Fibroblast of lung (primary cell): ENCODE measurements at regions not wholly inside any gene's neighbourhood (a gene's known extent, or its start where the extent isn't known, plus 50 kb on each side); places are given as distances from the start of the nearest gene placed in this dataset.
"Not testable (repeated sequence)": the region's sequence is repeated elsewhere in the genome, so short reads cannot be mapped to it uniquely, and the experiment has no call there.

ENCODE experiments used
- DNase-seq, 2 donors: peaks; one replicate each; pipeline versions ENCODE4 v3.0.0 to v3.0.0-alpha.2; 2010; ENCODE audit warnings: low read depth in 2 of 2
- H2AFZ ChIP-seq: 2 replicates; pipeline ENCODE4 v1.5.1; 2012; ENCODE audit warnings: low read length, control low read depth, inconsistent platforms
- H3K27ac ChIP-seq: 2 replicates; pipeline ENCODE4 v1.5.1; 2011; ENCODE audit warnings: low read length, control low read depth; ENCODE audit not compliant: insufficient read depth
- H3K27me3 ChIP-seq: 2 replicates; pipeline ENCODE4 v1.5.1; 2011; ENCODE audit warnings: mild to moderate bottlenecking, low read length; ENCODE audit not compliant: control insufficient read depth, insufficient read depth
- H3K36me3 ChIP-seq: 2 replicates; pipeline ENCODE4 v1.5.1; 2011; ENCODE audit warnings: low read length; ENCODE audit not compliant: control insufficient read depth, insufficient read depth
- H3K4me1 ChIP-seq: 2 replicates; pipeline ENCODE4 v1.5.1; 2011; ENCODE audit warnings: low read length; ENCODE audit not compliant: control insufficient read depth, insufficient read depth; ENCODE audit errors: extremely low read depth
- H3K4me2 ChIP-seq: 2 replicates; pipeline ENCODE4 v1.5.1; 2011; ENCODE audit warnings: low read length, control low read depth; ENCODE audit not compliant: insufficient read depth; ENCODE audit errors: extremely low read depth
- H3K4me3 ChIP-seq, 4 experiments: fragments of 200-600 bp in 1 of 4; sonication (generic) in 1 of 4; replicated peaks in 1 of 4; 2 replicates each; pipeline ENCODE4 v1.5.1; 2011 to 2016; ENCODE audit warnings: low read length in 4 of 4, low read depth in 3 of 4, mild to moderate bottlenecking in 3 of 4, control low read depth in 2 of 4, inconsistent platforms in 1 of 4, mixed read lengths in 1 of 4; ENCODE audit not compliant: insufficient read depth in 1 of 4; ENCODE audit errors: control extremely low read depth in 1 of 4
- H3K79me2 ChIP-seq: 2 replicates; pipeline ENCODE4 v1.5.1; 2012; ENCODE audit warnings: mild to moderate bottlenecking, low read length, inconsistent platforms; ENCODE audit not compliant: control insufficient read depth, insufficient read depth
- H3K9ac ChIP-seq: 2 replicates; pipeline ENCODE4 v1.5.1; 2011; ENCODE audit warnings: mild to moderate bottlenecking, low read length, control low read depth; ENCODE audit not compliant: insufficient read depth
- H3K9me3 ChIP-seq: 2 replicates; pipeline ENCODE4 v1.5.1; 2012; ENCODE audit warnings: low read depth, low read length; ENCODE audit not compliant: control insufficient read depth, insufficient read depth
- H4K20me1 ChIP-seq: 2 replicates; pipeline ENCODE4 v1.5.1; 2011; ENCODE audit warnings: low read length; ENCODE audit not compliant: control insufficient read depth, insufficient read depth; ENCODE audit errors: extremely low read depth
- EZH2 ChIP-seq: IDR thresholded peaks from 2 replicates; pipeline ENCODE4 v1.5.1; 2012; ENCODE audit warnings: low read length, control low read depth, mild to moderate bottlenecking; ENCODE audit errors: missing control alignments
- TF ChIP-seq, protein P1 (sequence below), 2 donors: IDR thresholded peaks in 1 of 2; conservative IDR thresholded peaks in 1 of 2; 1 replicate in 1 of 2; 2 replicates in 1 of 2; pipeline ENCODE4 v1.5.1; 2011 to 2012; ENCODE audit warnings: low read length in 2 of 2, control low read depth in 1 of 2, inconsistent platforms in 1 of 2, low read depth in 1 of 2, mild to moderate bottlenecking in 1 of 2

DNA sequence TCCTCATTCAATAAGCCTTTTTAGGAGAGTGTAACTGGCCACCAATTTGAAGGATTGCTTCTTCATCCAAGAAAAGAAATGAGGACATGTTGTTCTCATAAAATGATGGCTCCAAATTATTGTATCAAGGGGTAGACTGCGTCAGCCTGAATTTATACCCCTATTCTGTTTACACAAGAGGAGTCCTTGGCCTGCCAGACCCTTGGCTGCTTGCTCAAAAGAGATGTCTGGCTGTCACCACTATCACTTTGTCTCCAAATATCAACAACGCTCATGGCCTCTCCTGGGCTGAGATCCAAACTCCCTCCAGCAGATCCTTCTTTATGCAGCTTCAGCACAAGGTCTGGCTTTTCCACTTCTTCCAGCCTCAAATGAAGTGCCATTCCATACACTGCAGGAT, 127.9 kb downstream of the OR13H1 start:
- no peak overlapping the region for H3K4me3 ChIP-seq
- no peaks in the 10 kb centered on the region for H3K79me2 ChIP-seq
- H3K9ac ChIP-seq, result no peak overlapping the region
- no peak overlapping the region for H3K27ac ChIP-seq
- peak in 1 of 2 donors; percentile 27 for DNase-seq
- no peak overlapping the region for H2AFZ ChIP-seq
- H3K36me3 ChIP-seq, result no peaks in the 10 kb centered on the region
- H3K4me2 ChIP-seq, result no peak overlapping the region
- H3K4me1 ChIP-seq, result no peaks in the 10 kb centered on the region
- H3K9me3 ChIP-seq, result no peaks in the 10 kb centered on the region
- H3K27me3 ChIP-seq, result no peaks in the 10 kb centered on the region
- no peak for TF ChIP-seq EZH2
- TF ChIP-seq, protein P1, sequence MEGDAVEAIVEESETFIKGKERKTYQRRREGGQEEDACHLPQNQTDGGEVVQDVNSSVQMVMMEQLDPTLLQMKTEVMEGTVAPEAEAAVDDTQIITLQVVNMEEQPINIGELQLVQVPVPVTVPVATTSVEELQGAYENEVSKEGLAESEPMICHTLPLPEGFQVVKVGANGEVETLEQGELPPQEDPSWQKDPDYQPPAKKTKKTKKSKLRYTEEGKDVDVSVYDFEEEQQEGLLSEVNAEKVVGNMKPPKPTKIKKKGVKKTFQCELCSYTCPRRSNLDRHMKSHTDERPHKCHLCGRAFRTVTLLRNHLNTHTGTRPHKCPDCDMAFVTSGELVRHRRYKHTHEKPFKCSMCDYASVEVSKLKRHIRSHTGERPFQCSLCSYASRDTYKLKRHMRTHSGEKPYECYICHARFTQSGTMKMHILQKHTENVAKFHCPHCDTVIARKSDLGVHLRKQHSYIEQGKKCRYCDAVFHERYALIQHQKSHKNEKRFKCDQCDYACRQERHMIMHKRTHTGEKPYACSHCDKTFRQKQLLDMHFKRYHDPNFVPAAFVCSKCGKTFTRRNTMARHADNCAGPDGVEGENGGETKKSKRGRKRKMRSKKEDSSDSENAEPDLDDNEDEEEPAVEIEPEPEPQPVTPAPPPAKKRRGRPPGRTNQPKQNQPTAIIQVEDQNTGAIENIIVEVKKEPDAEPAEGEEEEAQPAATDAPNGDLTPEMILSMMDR (conservative IDR thresholded peaks at IDR 0.05 in 1 of 2, IDR thresholded peaks at IDR 0.05 in 1 of 2; ENCODE audit: low read depth in 1 of 2, low read length in 2 of 2), result no peak
- H4K20me1 ChIP-seq, result no peaks in the 10 kb centered on the region

DNA sequence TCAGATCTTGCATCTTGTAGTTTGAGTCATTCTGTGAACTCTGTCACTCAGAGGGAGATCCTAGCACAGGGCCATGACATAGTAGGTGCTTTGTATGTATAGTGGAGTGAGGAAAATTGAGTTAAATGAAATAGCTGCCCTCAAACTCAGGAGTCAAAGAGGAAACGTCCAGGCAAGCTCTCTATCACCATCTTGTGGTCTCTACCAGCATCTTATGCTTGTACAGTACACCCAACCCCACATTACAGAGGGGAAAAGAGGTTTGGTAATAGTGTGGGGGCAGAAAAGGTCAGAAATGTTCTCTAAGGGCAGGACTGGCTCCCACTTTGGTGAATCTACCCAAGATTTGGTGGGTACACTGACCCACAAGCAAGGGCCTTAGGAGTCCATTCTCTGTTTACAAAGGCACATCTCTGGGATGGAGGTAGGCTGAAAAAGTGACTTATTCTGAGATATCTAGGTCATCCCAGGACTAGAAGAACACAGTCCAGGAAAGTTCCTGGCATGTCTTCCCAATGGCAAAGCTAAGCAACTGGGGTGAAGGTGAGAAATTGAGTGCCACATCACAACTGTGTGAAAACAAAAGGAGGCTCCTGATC, 131.8 kb downstream of the OR13H1 start:
- H2AFZ ChIP-seq, result no peak overlapping the region
- H4K20me1 ChIP-seq, result no peaks in the 10 kb centered on the region
- H3K27ac ChIP-seq, result no peak overlapping the region
- H3K4me2 ChIP-seq, result no peak overlapping the region
- no peak overlapping the region for H3K9ac ChIP-seq
- H3K36me3 ChIP-seq, result no peaks in the 10 kb centered on the region
- TF ChIP-seq, protein P1 (conservative IDR thresholded peaks at IDR 0.05 in 1 of 2, IDR thresholded peaks at IDR 0.05 in 1 of 2; ENCODE audit: low read depth in 1 of 2, low read length in 2 of 2), result peak; percentile 38 to 72
- no peak for TF ChIP-seq EZH2
- no peaks in the 10 kb centered on the region for H3K4me1 ChIP-seq
- peak; percentile 3 to 18 for DNase-seq
- no peaks in the 10 kb centered on the region for H3K79me2 ChIP-seq
- no peaks in the 10 kb centered on the region for H3K9me3 ChIP-seq
- no peak overlapping the region for H3K4me3 ChIP-seq
- H3K27me3 ChIP-seq, result no peaks in the 10 kb centered on the region

- Histone ChIP-seq H4K20me1 (no peaks in the 10 kb centered on the region), H3K9me3 (no peaks in the 10 kb centered on the region)
These were observed 134.1 kb downstream of the OR13H1 start for GRCh38 chrX:131677655-131678628.

GRCh38 chrX:131682735-131683134, 138.9 kb downstream of the OR13H1 start:
- not testable (repeated sequence) for H3K36me3 ChIP-seq, H3K4me1 ChIP-seq, H3K9ac ChIP-seq, H3K9me3 ChIP-seq, H2AFZ ChIP-seq, H3K4me3 ChIP-seq, DNase-seq, H4K20me1 ChIP-seq, H3K79me2 ChIP-seq, H3K27ac ChIP-seq, H3K27me3 ChIP-seq, H3K4me2 ChIP-seq

More at GRCh38 chrX:131677655-131678628, 134.1 kb downstream of the OR13H1 start:
- TF ChIP-seq, protein P1 (conservative IDR thresholded peaks at IDR 0.05 in 1 of 2, IDR thresholded peaks at IDR 0.05 in 1 of 2; ENCODE audit: low read depth in 1 of 2, low read length in 2 of 2), result peak; percentile 23 to 58
- no peak for TF ChIP-seq EZH2
- no peaks in the 10 kb centered on the region for H3K36me3 ChIP-seq
- DNase-seq, result peak; percentile 15 to 30
- H3K4me1 ChIP-seq, result no peaks in the 10 kb centered on the region
- H3K9ac ChIP-seq, result no peak overlapping the region
- no peaks in the 10 kb centered on the region for H3K79me2 ChIP-seq
- no peak overlapping the region for H3K4me2 ChIP-seq
- H3K4me3 ChIP-seq, result no peak overlapping the region
- no peak overlapping the region for H3K27ac ChIP-seq
- H2AFZ ChIP-seq, result no peak overlapping the region
- no peaks in the 10 kb centered on the region for H3K27me3 ChIP-seq
